Stomach smooth muscle (tissue), 2 donors: ENCODE measurements at regions not wholly inside any gene's neighbourhood (a gene's known extent, or its start where the extent isn't known, plus 50 kb on each side); places are given as distances from the start of the nearest gene placed in this dataset.
"Not testable (repeated sequence)": the region's sequence is repeated elsewhere in the genome, so short reads cannot be mapped to it uniquely, and the experiment has no call there.

Source experiments
- H3K27ac ChIP-seq: one replicate; pipeline ENCODE4 v1.7.0; 2013; ENCODE audit warnings: mild to moderate bottlenecking, low read length, inconsistent platforms
- H3K27me3 ChIP-seq, 2 donors: one replicate each; pipeline ENCODE4 v1.7.0; 2013; ENCODE audit warnings: low read length in 2 of 2; ENCODE audit not compliant: insufficient read depth in 2 of 2, control insufficient read depth in 1 of 2
- H3K36me3 ChIP-seq, 2 donors: one replicate each; pipeline ENCODE4 v1.7.0; 2013; ENCODE audit warnings: low read length in 2 of 2; ENCODE audit not compliant: control insufficient read depth in 2 of 2, insufficient read depth in 2 of 2
- H3K4me1 ChIP-seq: one replicate; pipeline ENCODE4 v1.7.0; 2013; ENCODE audit warnings: low read length; ENCODE audit not compliant: control insufficient read depth, insufficient read depth
- H3K4me3 ChIP-seq, 2 donors: one replicate each; pipeline ENCODE4 v1.7.0; 2013; ENCODE audit warnings: low read length in 2 of 2
- H3K9ac ChIP-seq, 2 donors: one replicate each; pipeline ENCODE4 v1.7.0; 2013; ENCODE audit warnings: low read length in 2 of 2, mild to moderate bottlenecking in 1 of 2
- H3K9me3 ChIP-seq, 2 donors: one replicate each; pipeline ENCODE4 v1.7.0; 2013; ENCODE audit warnings: low read length in 2 of 2; ENCODE audit not compliant: control insufficient read depth in 2 of 2
- donor health status: healthy.
- donor health status: Pancreatic carcinoma.

DNA sequence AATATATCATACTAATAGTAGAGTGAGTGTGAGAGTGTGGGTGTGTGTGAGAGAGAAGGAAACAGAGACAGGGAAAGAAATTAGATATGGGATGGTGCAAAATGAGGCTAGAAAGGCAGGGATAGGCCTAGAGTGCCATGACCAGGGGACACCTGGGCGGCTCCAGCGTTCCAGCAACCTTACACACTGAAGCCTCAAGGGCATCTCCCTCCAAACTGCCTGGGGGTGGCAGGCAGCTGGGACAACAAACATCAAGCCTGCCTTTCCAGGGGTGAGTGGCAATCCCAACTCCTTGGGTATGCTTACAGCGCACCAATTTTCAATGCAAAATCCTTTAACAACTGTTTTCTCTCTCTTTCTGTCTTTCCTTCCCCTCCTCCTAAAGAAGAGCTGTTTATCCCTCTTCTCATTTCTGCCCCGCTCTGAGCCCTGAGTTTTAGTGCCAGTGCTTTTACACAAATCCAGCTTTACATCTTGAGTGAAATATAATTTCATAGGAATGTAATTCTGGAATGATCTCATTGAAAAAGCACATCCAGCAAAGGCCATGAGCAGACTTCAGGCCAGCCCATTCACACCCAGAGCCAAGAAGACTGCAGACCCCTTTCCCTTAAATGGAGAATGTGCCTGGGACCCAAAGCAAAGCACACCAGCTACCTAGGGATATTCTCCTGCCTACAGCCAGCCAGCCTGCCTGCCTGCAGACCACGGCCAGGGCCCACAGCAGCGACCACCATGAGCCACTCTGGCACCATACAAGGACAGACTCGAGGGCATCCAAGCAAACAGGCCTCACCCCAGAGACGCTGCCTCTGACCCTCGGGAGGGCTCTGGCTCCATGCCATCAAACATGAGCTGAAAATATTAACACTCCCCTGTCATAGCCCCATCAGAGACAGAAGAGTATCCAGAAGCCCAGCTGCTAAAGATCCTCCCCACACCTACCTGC is 90.3 kb downstream of the RPL27A start:
- Histone ChIP-seq H3K4me1 (peaks cover 81% of the 10 kb centered on the region), H3K9ac (peak overlapping the region; percentile 47 to 50), H3K4me3 (peak overlapping the region; percentile 5 to 40), H3K27me3 (no peaks in the 10 kb centered on the region), H3K27ac (peak overlapping the region; percentile 91), H3K9me3 (no peaks in the 10 kb centered on the region), H3K36me3 (peaks cover 0 to 4% of the 10 kb centered on the region in 2 donors)

DNA sequence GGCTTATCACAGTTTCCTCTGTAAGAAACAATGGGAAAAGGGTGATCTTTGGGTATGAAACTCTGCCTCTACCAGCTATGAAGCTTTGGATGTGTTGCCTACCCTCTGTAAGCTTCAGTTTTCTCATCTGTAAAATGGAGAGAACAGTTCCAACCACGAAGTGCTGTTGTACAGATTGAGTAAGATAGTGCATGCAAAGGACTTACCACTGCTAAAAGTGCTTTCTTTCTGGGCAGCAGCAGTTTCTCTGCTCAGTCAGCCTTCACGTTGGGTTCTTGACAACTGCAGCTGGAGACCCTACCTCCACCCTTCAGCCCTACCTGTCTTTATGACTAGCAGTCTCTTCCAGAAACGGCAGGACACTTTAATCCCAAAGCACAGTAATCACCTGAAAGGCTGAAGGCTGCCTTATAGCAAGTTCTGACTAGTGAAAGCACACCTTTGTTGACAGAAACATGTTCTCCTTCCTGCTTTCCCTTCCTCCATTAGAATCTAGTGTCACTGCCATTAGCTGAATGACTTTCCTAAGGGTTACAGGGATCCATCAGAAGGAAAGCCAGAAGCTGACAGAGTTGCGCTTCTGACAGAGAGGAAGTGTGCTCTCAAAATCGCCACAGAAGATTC is 91.4 kb downstream of the RPL27A start:
- H3K4me1 ChIP-seq = peaks cover 82% of the 10 kb centered on the region
- no peaks in the 10 kb centered on the region for H3K9me3 ChIP-seq
- no peaks in the 10 kb centered on the region for H3K27me3 ChIP-seq
- H3K36me3 ChIP-seq = peaks cover 0 to 4% of the 10 kb centered on the region in 2 donors
- peak overlapping the region in 1 of 2 donors; percentile 39 for H3K4me3 ChIP-seq
- H3K9ac ChIP-seq = peak overlapping the region in 1 of 2 donors; percentile 50
- H3K27ac ChIP-seq = peak overlapping the region; percentile 91

DNA sequence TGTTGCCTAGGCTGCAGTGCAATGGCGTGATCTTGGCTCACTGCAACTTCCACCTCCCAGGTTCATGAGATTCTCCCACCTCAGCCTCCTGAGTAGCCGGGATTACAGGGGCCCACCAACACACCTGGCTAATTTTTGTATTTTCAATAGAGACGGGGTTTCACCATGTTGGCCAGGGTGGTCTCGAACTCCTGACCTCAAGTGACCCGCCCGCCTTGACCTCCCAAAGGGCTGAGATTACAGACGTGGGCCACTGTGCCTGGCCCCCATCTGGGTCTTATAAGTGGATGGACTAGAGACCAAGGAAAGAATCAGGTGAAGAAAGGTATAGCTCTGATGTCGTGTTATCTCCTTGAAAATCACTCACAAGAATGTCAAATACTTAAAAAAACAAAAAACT is 92.3 kb downstream of the RPL27A start:
- Histone ChIP-seq H3K4me1 (peaks cover 87% of the 10 kb centered on the region), H3K27ac (peak overlapping the region; percentile 91), H3K9ac (peak overlapping the region in 1 of 2 donors; percentile 27)
- H3K27me3 ChIP-seq, H3K36me3 ChIP-seq, H3K4me3 ChIP-seq, H3K9me3 ChIP-seq: not testable (repeated sequence)

DNA sequence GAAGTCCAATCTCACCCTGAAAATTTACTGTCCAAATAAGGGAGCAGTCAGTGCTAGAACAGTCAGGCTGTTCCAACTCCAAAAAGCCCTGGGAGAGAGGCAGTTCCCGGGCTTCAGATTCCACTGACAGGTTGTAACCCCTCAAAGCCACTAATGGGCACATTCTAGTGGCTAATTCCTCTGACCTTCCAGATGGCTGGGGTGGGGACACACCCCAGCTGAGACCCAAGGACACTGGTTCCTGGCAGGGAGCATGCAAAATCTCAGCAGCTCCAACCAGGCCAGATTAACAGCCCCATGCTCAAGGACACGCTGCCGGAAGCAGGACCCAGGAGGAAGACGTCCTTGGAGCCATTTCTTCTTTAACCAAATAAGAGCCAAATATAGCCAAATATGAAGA is 92.7 kb downstream of the RPL27A start:
- Histone ChIP-seq H3K4me1 (peaks cover 87% of the 10 kb centered on the region), H3K9me3 (no peaks in the 10 kb centered on the region), H3K27me3 (no peaks in the 10 kb centered on the region), H3K36me3 (peaks cover 0 to 4% of the 10 kb centered on the region in 2 donors), H3K9ac (peak overlapping the region; percentile 27 to 60), H3K27ac (peak overlapping the region; percentile 91), H3K4me3 (peak overlapping the region in 1 of 2 donors; percentile 35)

DNA sequence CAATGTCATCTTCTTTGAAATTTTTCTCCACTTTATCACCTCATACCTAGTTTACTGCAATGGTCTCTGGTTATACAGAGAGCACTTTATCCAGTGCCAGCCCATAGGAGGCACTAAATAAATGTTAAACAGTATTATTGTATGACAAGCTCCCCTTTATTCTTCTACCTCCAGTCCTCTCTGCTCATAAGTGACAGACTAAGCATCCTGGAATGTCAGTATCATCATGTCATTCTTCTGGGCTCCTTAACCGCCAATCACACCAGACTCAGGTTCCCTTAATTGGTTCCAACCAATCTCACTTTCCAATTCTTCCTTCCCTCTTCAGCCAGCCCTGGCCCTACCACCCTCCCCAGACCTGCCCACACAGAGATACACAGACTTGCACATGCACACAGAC is 93.1 kb downstream of the RPL27A start:
- H3K9ac ChIP-seq = peak overlapping the region; percentile 27 to 60
- H3K27ac ChIP-seq = peak overlapping the region; percentile 91
- H3K9me3 ChIP-seq = no peaks in the 10 kb centered on the region
- H3K27me3 ChIP-seq = no peaks in the 10 kb centered on the region
- peaks cover 88% of the 10 kb centered on the region for H3K4me1 ChIP-seq
- H3K36me3 ChIP-seq = peaks cover 0 to 3% of the 10 kb centered on the region in 2 donors
- H3K4me3 ChIP-seq = peak overlapping the region in 1 of 2 donors; percentile 35

DNA sequence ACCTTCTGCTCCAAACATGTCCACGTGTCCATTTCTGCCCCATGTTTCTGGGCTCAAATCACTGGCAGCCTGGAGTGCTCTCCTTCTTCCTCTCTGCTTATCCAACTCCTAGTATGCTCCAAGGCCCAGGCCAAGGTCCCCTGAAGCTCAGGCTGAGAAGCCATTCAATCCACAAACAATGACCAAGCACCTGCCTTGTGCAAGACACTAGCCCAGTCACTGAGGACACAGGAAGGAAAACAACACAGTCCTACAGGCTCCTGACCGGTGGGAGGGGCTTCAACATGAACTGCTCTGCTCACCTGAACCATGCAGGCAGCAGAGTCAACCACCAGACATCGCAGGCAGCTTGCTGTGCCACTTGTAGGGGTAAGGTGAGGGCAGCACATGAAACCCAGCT is 93.6 kb downstream of the RPL27A start:
- H3K27ac ChIP-seq = peak overlapping the region; percentile 91

DNA sequence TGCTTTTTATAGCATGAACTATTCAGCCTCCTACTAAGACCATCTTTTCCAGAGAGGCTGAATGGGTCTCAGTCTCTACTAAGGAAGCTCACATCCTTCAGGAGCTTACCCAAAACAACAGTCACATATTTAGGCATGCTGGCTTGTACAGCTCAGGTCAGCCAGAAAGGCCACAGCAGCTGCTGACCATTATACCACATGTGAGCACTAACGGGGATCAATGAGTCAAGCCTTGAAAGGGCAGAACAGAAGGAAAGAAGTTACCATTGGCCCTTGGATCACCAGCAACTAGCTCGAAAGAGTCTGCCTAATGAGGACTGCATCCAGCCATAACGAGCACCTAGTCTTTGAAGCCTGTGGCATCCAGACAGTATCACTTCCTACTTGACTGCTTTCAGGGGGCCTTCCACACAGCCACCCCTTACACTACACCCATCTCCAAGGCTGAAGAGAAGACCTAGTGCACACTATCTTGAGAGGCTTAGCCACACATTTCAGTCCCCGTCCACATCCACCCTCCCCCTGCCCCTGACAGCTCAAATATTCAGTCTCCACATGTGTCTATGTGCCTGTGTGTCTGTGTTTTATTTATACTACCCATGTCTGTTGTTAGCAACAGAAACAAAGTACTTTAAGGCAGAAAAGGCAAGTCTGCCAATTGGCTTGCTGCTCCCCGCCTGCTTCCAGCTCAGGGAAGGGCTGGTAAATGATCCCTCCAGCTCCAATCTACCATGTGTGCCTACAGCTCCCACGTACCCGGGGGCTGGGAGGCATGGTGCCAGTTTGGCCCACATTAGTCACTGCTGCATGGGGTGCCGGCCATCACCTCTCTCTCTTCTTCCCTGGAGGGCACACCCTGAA is 95.5 kb downstream of the RPL27A start:
- Histone ChIP-seq H3K4me1 (peaks cover 72% of the 10 kb centered on the region), H3K9me3 (no peaks in the 10 kb centered on the region), H3K4me3 (peak overlapping the region; percentile 4 to 59), H3K27me3 (no peaks in the 10 kb centered on the region), H3K36me3 (no peaks in the 10 kb centered on the region), H3K9ac (peak overlapping the region; percentile 57 to 58), H3K27ac (peak overlapping the region; percentile 91)

More for the DNA sequence above, 93.6 kb downstream of the RPL27A start:
- Histone ChIP-seq H3K9ac (peak overlapping the region in 1 of 2 donors; percentile 29), H3K9me3 (no peaks in the 10 kb centered on the region), H3K36me3 (no peaks in the 10 kb centered on the region), H3K4me1 (peaks cover 88% of the 10 kb centered on the region), H3K27me3 (no peaks in the 10 kb centered on the region), H3K4me3 (peak overlapping the region in 1 of 2 donors; percentile 15)

DNA sequence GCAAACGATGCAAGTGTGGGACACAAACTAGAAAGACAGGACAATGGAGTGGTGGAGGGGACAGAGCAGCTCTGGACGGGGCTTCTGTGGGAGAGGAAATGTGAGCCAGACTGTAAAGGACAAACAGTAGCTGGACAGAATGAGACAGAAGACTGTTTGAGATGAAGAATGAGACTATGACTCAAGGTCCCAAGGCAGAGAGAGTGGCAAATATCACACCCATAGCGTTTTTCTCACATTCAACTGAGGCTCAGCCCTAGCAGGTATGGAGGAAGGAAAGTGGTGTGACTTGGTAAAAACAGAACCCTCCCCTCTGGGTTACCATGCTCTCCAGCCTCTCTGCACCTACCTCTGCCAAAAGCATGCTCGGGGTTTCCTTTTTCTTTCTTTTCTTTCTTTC is 96.5 kb downstream of the RPL27A start:
- Histone ChIP-seq H3K27ac (peak overlapping the region; percentile 91), H3K4me1 (peaks cover 67% of the 10 kb centered on the region), H3K9ac (peak overlapping the region; percentile 57 to 58), H3K4me3 (peak overlapping the region; percentile 4 to 59), H3K27me3 (no peaks in the 10 kb centered on the region), H3K36me3 (no peaks in the 10 kb centered on the region), H3K9me3 (no peaks in the 10 kb centered on the region)

DNA sequence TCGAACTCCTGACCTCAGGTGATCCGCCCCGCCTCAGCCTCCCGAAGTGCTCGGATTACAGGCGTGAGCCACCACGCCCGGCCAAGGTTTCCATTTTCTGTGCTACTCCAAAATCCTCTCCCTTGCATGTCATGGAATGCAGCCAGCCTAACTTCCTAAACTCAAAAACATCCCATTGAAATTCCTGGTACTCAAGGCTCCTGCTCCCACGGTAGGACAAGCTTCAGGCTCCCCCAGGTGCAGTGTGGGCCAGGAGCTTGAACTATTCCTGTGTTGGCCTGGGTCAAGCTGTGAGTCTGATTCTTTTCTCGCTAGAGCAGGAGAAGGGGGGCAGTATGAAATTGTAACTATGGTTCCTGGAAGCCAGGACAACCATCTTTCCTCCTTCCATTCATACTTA is 97.1 kb downstream of the RPL27A start:
- peak overlapping the region; percentile 91 for H3K27ac ChIP-seq

DNA sequence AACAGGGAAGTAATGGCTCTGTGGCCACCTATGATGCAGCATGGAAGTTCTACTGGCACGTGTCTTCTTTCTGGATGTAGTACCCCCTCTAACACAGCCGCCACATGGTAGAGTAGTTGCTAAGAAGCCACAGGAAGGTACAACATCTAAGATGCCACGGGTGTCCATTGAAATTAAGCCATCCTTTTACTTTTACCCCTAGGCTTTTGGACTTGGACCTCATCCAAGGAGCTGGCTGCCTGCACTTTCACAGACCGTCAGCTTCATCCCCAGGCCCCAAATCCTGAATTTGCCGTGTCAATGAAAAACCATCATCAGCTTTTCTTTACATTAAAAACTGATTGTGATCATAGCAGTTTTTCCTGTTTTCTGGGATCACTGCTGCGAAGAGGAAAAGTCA is 102.4 kb downstream of the RPL27A start:
- Histone ChIP-seq H3K27ac (peak overlapping the region; percentile 69), H3K9ac (peak overlapping the region in 1 of 2 donors; percentile 47), H3K36me3 (no peaks in the 10 kb centered on the region)

More for the DNA sequence above, 97.1 kb downstream of the RPL27A start:
- Histone ChIP-seq H3K4me1 (peaks cover 64% of the 10 kb centered on the region), H3K27me3 (no peaks in the 10 kb centered on the region), H3K4me3 (no peak overlapping the region), H3K36me3 (no peaks in the 10 kb centered on the region), H3K9me3 (no peaks in the 10 kb centered on the region), H3K9ac (no peak overlapping the region)

More for the DNA sequence above, 102.4 kb downstream of the RPL27A start:
- Histone ChIP-seq H3K4me3 (no peak overlapping the region), H3K4me1 (peaks cover 44% of the 10 kb centered on the region), H3K9me3 (no peaks in the 10 kb centered on the region), H3K27me3 (no peaks in the 10 kb centered on the region)
